22Rv1 (cell line): ENCODE measurements at regions not wholly inside any gene's neighbourhood (a gene's known extent, or its start where the extent isn't known, plus 50 kb on each side); places are given as distances from the start of the nearest gene placed in this dataset.

ENCODE experiments used
- H3K27ac ChIP-seq: fragments of 450-650 bp; 2 replicates; pipeline ENCODE4 v1.5.1; 2017
- CTCF ChIP-seq: fragments of 450-650 bp; IDR thresholded peaks from 2 replicates; pipeline ENCODE4 v1.5.1; 2017; ENCODE audit warnings: mild to moderate bottlenecking
- ZFX ChIP-seq: fragments of 450-650 bp; IDR thresholded peaks from 2 replicates; pipeline ENCODE4 v1.6.1; 2017; ENCODE audit warnings: antibody characterized with exemption, borderline replicate concordance

DNA sequence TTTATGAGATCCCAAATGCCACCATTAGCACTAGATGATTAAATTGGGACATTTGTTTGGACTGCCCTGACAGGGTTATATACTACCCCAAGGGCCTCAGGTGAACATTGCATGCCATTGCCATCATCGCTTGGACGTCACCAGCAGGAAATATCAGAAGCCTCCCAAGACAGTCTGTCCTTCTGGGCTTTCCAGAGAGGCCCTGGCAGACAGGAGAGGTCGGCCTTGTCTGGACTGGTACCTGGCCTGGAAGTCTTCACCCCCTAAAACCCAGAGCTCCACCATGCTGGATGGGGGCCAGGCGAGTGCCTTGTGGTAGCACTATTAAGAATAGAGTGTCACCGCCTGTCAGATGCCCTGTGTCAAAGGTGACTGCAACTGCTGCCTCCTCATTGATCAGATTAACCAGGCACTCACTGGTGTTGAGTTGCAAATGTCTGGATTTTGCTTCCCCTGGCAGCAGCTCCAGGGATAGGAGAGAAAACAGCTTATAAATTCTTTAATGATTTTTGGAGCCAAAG is 324.1 kb upstream of the RASGRP1 start:
- no peak for TF ChIP-seq CTCF
- TF ChIP-seq ZFX: no peak

DNA sequence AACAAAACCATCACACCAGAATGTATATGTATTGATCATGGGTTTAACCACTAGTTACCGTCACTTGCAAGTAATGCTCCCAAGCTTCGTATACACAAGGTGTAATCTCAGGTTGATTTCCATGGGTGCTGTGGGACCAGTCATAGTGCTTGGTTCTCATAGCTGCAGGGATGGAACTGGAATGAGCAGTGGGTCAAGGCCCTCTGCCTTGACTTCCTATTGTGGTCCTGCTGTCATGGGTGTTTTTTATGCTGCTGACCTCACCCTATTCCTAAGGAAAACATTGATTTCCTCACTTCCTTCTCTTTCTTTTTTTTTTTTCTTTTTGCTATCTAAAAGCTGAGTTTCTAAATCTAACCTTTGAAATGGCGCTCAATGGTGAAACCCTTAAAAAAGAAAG is 325.6 kb upstream of the RASGRP1 start:
- TF ChIP-seq CTCF (no peak), ZFX (no peak)
- no peak overlapping the region for H3K27ac ChIP-seq

More for the DNA sequence above, 324.1 kb upstream of the RASGRP1 start:
- H3K27ac ChIP-seq: no peak overlapping the region

GRCh38 chr15:38893925-38894242 is 329.3 kb upstream of the RASGRP1 start:
- H3K27ac ChIP-seq: peak overlapping the region; percentile 68
- no peak for TF ChIP-seq ZFX

- H3K27ac ChIP-seq: peak overlapping the region; percentile 68
- TF ChIP-seq ZFX: no peak
- TF ChIP-seq CTCF: no peak
These were observed 329.8 kb upstream of the RASGRP1 start for GRCh38 chr15:38894243-38894948.

- peak overlapping the region; percentile 68 for H3K27ac ChIP-seq
- TF ChIP-seq CTCF (no peak), ZFX (no peak)
These were observed 331.0 kb upstream of the RASGRP1 start for GRCh38 chr15:38895326-38896255.

GRCh38 chr15:38896647-38897046 is 332.0 kb upstream of the RASGRP1 start:
- TF ChIP-seq CTCF (no peak), ZFX (no peak)
- peak overlapping the region; percentile 68 for H3K27ac ChIP-seq

GRCh38 chr15:38897551-38897950 is 332.9 kb upstream of the RASGRP1 start:
- TF ChIP-seq CTCF: no peak
- no peak for TF ChIP-seq ZFX
- peak overlapping the region; percentile 68 for H3K27ac ChIP-seq
